H1 (cell line): ENCODE measurements at regions not wholly inside any gene's neighbourhood (a gene's known extent, or its start where the extent isn't known, plus 50 kb on each side); places are given as distances from the start of the nearest gene placed in this dataset.

ENCODE experiments used
- CTCF ChIA-PET: fragments of 300-600 bp; sonication (Branson Sonifier 250); formaldehyde crosslinking; loops from one replicate; lab custom pipeline; 2021; ENCODE audit not compliant: partially characterized antibody; lab: Charles Lee
- POLR2A ChIA-PET: fragments of 300-600 bp; sonication (Branson Sonifier 250); formaldehyde crosslinking; loops from one replicate; lab custom pipeline; 2021; ENCODE audit warnings: inconsistent platforms; ENCODE audit not compliant: partially characterized antibody; lab: Charles Lee
- DNase-seq, 2 experiments: peaks; one replicate each; pipeline versions ENCODE4 v3.0.0 to v3.0.0-alpha.2; 2010 to 2022; ENCODE audit warnings: low spot score in 2 of 2, low read depth in 1 of 2, mixed read lengths in 1 of 2
- FAIRE-seq: peaks from 2 replicates; lab custom pipeline; 2011; peaks lifted over from hg19 to GRCh38; lab: Jason Lieb, UNC
- H2AFZ ChIP-seq: 2 replicates; pipeline ENCODE4 v1.8.1; 2012; ENCODE audit warnings: low read length, inconsistent platforms
- H2AK5ac ChIP-seq: 2 replicates; pipeline ENCODE4 v1.6.1; 2013; ENCODE audit warnings: low read depth, low read length
- H2BK120ac ChIP-seq: replicated peaks from 2 replicates; pipeline ENCODE3; 2013; ENCODE audit warnings: low read depth, low read length, inconsistent platforms
- H2BK12ac ChIP-seq: 2 replicates; pipeline ENCODE4 v1.6.1; 2013; ENCODE audit warnings: low read depth, low read length
- H2BK15ac ChIP-seq: 2 replicates; pipeline ENCODE4 v1.6.1; 2013; ENCODE audit warnings: low read length
- H2BK20ac ChIP-seq: 2 replicates; pipeline ENCODE4 v1.6.1; 2013; ENCODE audit warnings: low read length
- H2BK5ac ChIP-seq: 2 replicates; pipeline ENCODE4 v1.6.1; 2013; ENCODE audit warnings: low read depth, low read length
- H3K14ac ChIP-seq: 2 replicates; pipeline ENCODE4 v1.6.1; 2013; ENCODE audit warnings: inconsistent platforms; ENCODE audit not compliant: insufficient read length
- H3K18ac ChIP-seq: 2 replicates; pipeline ENCODE4 v1.6.1; 2013; ENCODE audit warnings: low read length; ENCODE audit errors: extremely low read depth
- H3K23ac ChIP-seq: 2 replicates; pipeline ENCODE4 v1.6.1; 2013; ENCODE audit warnings: inconsistent platforms; ENCODE audit not compliant: insufficient read length
- H3K23me2 ChIP-seq: 2 replicates; pipeline ENCODE4 v1.6.1; 2013; ENCODE audit warnings: low read depth, low read length
- H3K27ac ChIP-seq: 2 replicates; pipeline ENCODE4 v1.6.1; 2011; ENCODE audit warnings: low read depth, low read length, inconsistent platforms
- H3K27me3 ChIP-seq, 4 experiments: replicated peaks in 1 of 4; 1 replicate in 1 of 4; 2 replicates in 3 of 4; pipeline versions ENCODE4 v1.6.1 to v1.8.1; 2011 to 2013; ENCODE audit warnings: low read length in 3 of 4, mild to moderate bottlenecking in 3 of 4, inconsistent platforms in 2 of 4, mixed read lengths in 2 of 4, moderate library complexity in 1 of 4; ENCODE audit not compliant: control insufficient read depth in 3 of 4, insufficient read depth in 3 of 4; ENCODE audit errors: extremely low read depth in 1 of 4
- H3K36me3 ChIP-seq, 4 experiments: 2 replicates each; pipeline versions ENCODE4 v1.6.1 to v1.8.1; 2011 to 2013; ENCODE audit warnings: mild to moderate bottlenecking in 4 of 4, low read length in 3 of 4, moderate library complexity in 2 of 4, control low read depth in 1 of 4, inconsistent platforms in 1 of 4; ENCODE audit not compliant: insufficient read depth in 4 of 4, control insufficient read depth in 2 of 4
- H3K4ac ChIP-seq: replicated peaks from 2 replicates; pipeline ENCODE3; 2013; ENCODE audit warnings: low read length, low read depth, mixed read lengths, inconsistent platforms; ENCODE audit not compliant: insufficient read length
- H3K4me1 ChIP-seq, 4 experiments: replicated peaks in 1 of 4; 1 replicate in 1 of 4; 2 replicates in 3 of 4; pipeline versions ENCODE4 v1.6.1 to v1.8.1; 2011 to 2013; ENCODE audit warnings: low read length in 3 of 4, inconsistent platforms in 2 of 4, mixed read lengths in 1 of 4; ENCODE audit not compliant: insufficient read depth in 4 of 4, control insufficient read depth in 3 of 4
- H3K4me2 ChIP-seq, 2 experiments: 2 replicates each; pipeline versions ENCODE4 v1.6.1 to v1.8.1; 2011 to 2013; ENCODE audit warnings: low read depth in 2 of 2, low read length in 2 of 2, control low read depth in 1 of 2, inconsistent platforms in 1 of 2, mild to moderate bottlenecking in 1 of 2; ENCODE audit not compliant: insufficient read depth in 1 of 2
- H3K4me3 ChIP-seq, 4 experiments: fragments of 200-600, 300-600 bp in 1 of 4; sonication (generic), shearing (Covaris generic), sonication (Bioruptor Twin) in 1 of 4; 2 replicates each; pipeline versions ENCODE4 v1.5.1 to v1.8.1; 2011 to 2016; ENCODE audit warnings: low read length in 4 of 4, low read depth in 3 of 4, control low read depth in 2 of 4, inconsistent platforms in 2 of 4, mild to moderate bottlenecking in 2 of 4, mixed read lengths in 1 of 4, moderate library complexity in 1 of 4; ENCODE audit not compliant: insufficient read depth in 2 of 4; ENCODE audit errors: extremely low read depth in 1 of 4
- H3K56ac ChIP-seq: replicated peaks from 2 replicates; pipeline ENCODE3; 2013; ENCODE audit warnings: low read depth, mild to moderate bottlenecking, mixed read lengths, low read length, inconsistent platforms; ENCODE audit not compliant: insufficient read length
- H3K79me1 ChIP-seq: 2 replicates; pipeline ENCODE4 v1.6.1; 2013; ENCODE audit warnings: low read depth, low read length, control low read depth
- H3K79me2 ChIP-seq, 2 experiments: 2 replicates each; pipeline versions ENCODE4 v1.6.1 to v1.8.1; 2012 to 2013; ENCODE audit warnings: low read length in 2 of 2, mild to moderate bottlenecking in 2 of 2, inconsistent platforms in 1 of 2; ENCODE audit not compliant: insufficient read depth in 2 of 2, control insufficient read depth in 1 of 2
- H3K9ac ChIP-seq, 4 experiments: replicated peaks in 1 of 4; 1 replicate in 1 of 4; 2 replicates in 3 of 4; pipeline versions ENCODE4 v1.6.1 to v1.8.1; 2011 to 2013; ENCODE audit warnings: low read depth in 3 of 4, low read length in 3 of 4, control low read depth in 2 of 4, mild to moderate bottlenecking in 2 of 4, moderate library complexity in 2 of 4, inconsistent platforms in 1 of 4; ENCODE audit errors: extremely low read depth in 1 of 4
- H3K9me3 ChIP-seq, 2 experiments: 2 replicates each; pipeline versions ENCODE4 v1.6.1 to v1.8.1; 2012 to 2013; ENCODE audit warnings: mild to moderate bottlenecking in 2 of 2, moderate library complexity in 2 of 2, control low read depth in 1 of 2, inconsistent platforms in 1 of 2, low read depth in 1 of 2, low read length in 1 of 2, mixed read lengths in 1 of 2; ENCODE audit not compliant: insufficient read depth in 2 of 2
- H4K20me1 ChIP-seq, 2 experiments: replicated peaks in 1 of 2; 2 replicates each; pipeline versions ENCODE3 to v1.8.1; 2011 to 2013; ENCODE audit warnings: inconsistent platforms in 2 of 2, low read length in 2 of 2, mild to moderate bottlenecking in 1 of 2; ENCODE audit not compliant: insufficient read depth in 2 of 2, control insufficient read depth in 1 of 2
- H4K5ac ChIP-seq: 2 replicates; pipeline ENCODE4 v1.6.1; 2013; ENCODE audit warnings: low read length, low read depth, mixed read lengths, inconsistent platforms; ENCODE audit not compliant: insufficient read length
- H4K8ac ChIP-seq: 2 replicates; pipeline ENCODE4 v1.8.0; 2013; ENCODE audit warnings: mild to moderate bottlenecking, moderate library complexity, low read length, inconsistent platforms; ENCODE audit not compliant: insufficient read depth; ENCODE audit errors: extremely low read depth
- H4K91ac ChIP-seq: replicated peaks from 2 replicates; pipeline ENCODE3; 2013; ENCODE audit warnings: low read length, mixed read lengths, inconsistent platforms; ENCODE audit not compliant: insufficient read length
- BACH1 ChIP-seq: IDR thresholded peaks from 2 replicates; pipeline ENCODE4 v1.6.1; 2012; ENCODE audit warnings: low read length, improper control_type of control experiment
- CTCF ChIP-seq, 3 experiments: IDR thresholded peaks; 1 replicate in 2 of 3; 2 replicates in 1 of 3; pipeline versions ENCODE4 v1.5.1 to v1.6.1; 2011; ENCODE audit warnings: low read length in 3 of 3, mild to moderate bottlenecking in 3 of 3, inconsistent platforms in 2 of 3, low read depth in 1 of 3, moderate library complexity in 1 of 3; ENCODE audit not compliant: insufficient read depth in 1 of 3; ENCODE audit errors: control extremely low read depth in 1 of 3
- KDM1A ChIP-seq: fragments of 200-600, 300-600 bp; sonication (generic); IDR thresholded peaks from 2 replicates; pipeline ENCODE4 v1.7.1; 2016; ENCODE audit warnings: mild to moderate bottlenecking, low read length, borderline replicate concordance
- KDM5A ChIP-seq: fragments of 200-600 bp; IDR thresholded peaks from 2 replicates; pipeline ENCODE4 v1.7.1; 2012; ENCODE audit warnings: mild to moderate bottlenecking, low read length, inconsistent platforms, mixed read lengths
- NRF1 ChIP-seq: IDR thresholded peaks from 2 replicates; pipeline ENCODE4 v1.6.1; 2011; ENCODE audit warnings: mild to moderate bottlenecking, low read depth, low read length, improper control_type of control experiment
- SIRT6 ChIP-seq: IDR thresholded peaks from one replicate; pipeline ENCODE4 v1.7.1; 2012; ENCODE audit warnings: low read length, inconsistent platforms
- TAF7 ChIP-seq: optimal IDR thresholded peaks from 2 replicates; pipeline ENCODE3; 2011; ENCODE audit warnings: low read depth, mild to moderate bottlenecking, inconsistent platforms, low read length, moderate library complexity, borderline replicate concordance
- WGBS, 2 experiments: shearing (Covaris generic) in 1 of 2; methylation state at CpG; one replicate each; pipeline versions ENCODE4 v1.1.6 to v1.1.7; 2013 to 2015; ENCODE audit warnings: low lambda C conversion rate in 2 of 2, mixed read lengths in 2 of 2, inconsistent platforms in 1 of 2, low coverage in 1 of 2, missing lambda C conversion rate in 1 of 2; ENCODE audit not compliant: insufficient replicate concordance in 2 of 2, insufficient coverage in 1 of 2, insufficient read length in 1 of 2; ENCODE audit errors: extremely low coverage in 1 of 2, missing lambda C conversion rate in 1 of 2; 5-methylcytosine and 5-hydroxymethylcytosine counted together

GRCh38 chr11:114802878-114803277 is 124.6 kb downstream of the NXPE2 start:
- H3K79me1 ChIP-seq, result no peaks in the 10 kb centered on the region
- no peak overlapping the region for H3K27ac ChIP-seq
- no peak overlapping the region for H2BK15ac ChIP-seq
- H3K4ac ChIP-seq, result no peak overlapping the region
- TF ChIP-seq CTCF (IDR thresholded peaks at IDR 0.05; ENCODE audit: control extremely low read depth in 1 of 3, insufficient read depth in 1 of 3, low read depth in 1 of 3, low read length in 3 of 3) (no peak), TAF7 (no peak), KDM1A (no peak), NRF1 (no peak), BACH1 (no peak), KDM5A (no peak), SIRT6 (no peak)
- no peaks in the 10 kb centered on the region for H3K23me2 ChIP-seq
- CTCF ChIA-PET, result interaction anchor here (0.6 to 0.8 kb wide), 2 partner anchors 10 to 111 kb away, joined by 3 read pairs; no protein-coding TSS in a partner anchor
- H3K27me3 ChIP-seq, result no peaks in the 10 kb centered on the region
- H3K23ac ChIP-seq, result no peak overlapping the region
- no peak overlapping the region for H2BK120ac ChIP-seq
- H4K20me1 ChIP-seq, result no peaks in the 10 kb centered on the region
- no peak overlapping the region for H4K5ac ChIP-seq
- WGBS, 2 experiments, result 66% methylated on average over 6 of the region's 6 CpGs; no CpG with 5 or more reads in 1 of the 2 experiments
- no peak overlapping the region for H2BK20ac ChIP-seq
- H4K8ac ChIP-seq, result no peak overlapping the region
- H2BK12ac ChIP-seq, result no peak overlapping the region
- no peak overlapping the region for H3K4me3 ChIP-seq
- H2AFZ ChIP-seq, result no peak overlapping the region
- H3K9me3 ChIP-seq, result peaks cover 8 to 12% of the 10 kb centered on the region in 2 experiments; a peak in 2 of 4 replicates
- no peak overlapping the region for H3K18ac ChIP-seq
- no peak overlapping the region for H4K91ac ChIP-seq
- POLR2A ChIA-PET, result no interaction called here
- FAIRE-seq (no peak), DNase-seq (no peak)
- H3K79me2 ChIP-seq, result no peaks in the 10 kb centered on the region
- H3K9ac ChIP-seq, result no peak overlapping the region
- H2BK5ac ChIP-seq, result no peak overlapping the region
- peaks cover 0 to 4% (median 2%) of the 10 kb centered on the region in 4 experiments; a peak in 5 of 7 replicates for H3K4me1 ChIP-seq
- H3K14ac ChIP-seq, result no peak overlapping the region
- H2AK5ac ChIP-seq, result no peak overlapping the region
- no peak overlapping the region for H3K56ac ChIP-seq
- no peaks in the 10 kb centered on the region for H3K36me3 ChIP-seq
- H3K4me2 ChIP-seq, result no peak overlapping the region
